Stomach (tissue), 8 donors: ENCODE measurements at regions not wholly inside any gene's neighbourhood (a gene's known extent, or its start where the extent isn't known, plus 50 kb on each side); places are given as distances from the start of the nearest gene placed in this dataset.

ENCODE experiments used
- DNase-seq, 2 donors: peaks; one replicate each; pipeline versions ENCODE4 v3.0.0 to v3.0.0-alpha.2; 2013 to 2019
- H3K27ac ChIP-seq, 5 donors: fragments of 200-600 bp in 4 of 5; sonication (generic) in 4 of 5; one replicate each; pipeline ENCODE4 v1.5.1; 2013 to 2019; ENCODE audit warnings: mild to moderate bottlenecking in 1 of 5, moderate library complexity in 1 of 5
- H3K27me3 ChIP-seq, 3 donors: fragments of 200-600 bp; sonication (generic); one replicate each; pipeline ENCODE4 v1.5.1; 2017 to 2019; ENCODE audit warnings: mixed run types in 1 of 3
- H3K36me3 ChIP-seq, 4 donors: fragments of 200-600 bp; sonication (generic); 1 replicate in 3 of 4; 2 replicates in 1 of 4; pipeline ENCODE4 v1.5.1; 2016 to 2019
- H3K4me1 ChIP-seq, 4 donors: fragments of 200-600 bp; sonication (generic); one replicate each; pipeline ENCODE4 v1.5.1; 2016 to 2019
- H3K4me3 ChIP-seq, 4 donors: fragments of 200-600 bp; sonication (generic) in 3 of 4; one replicate each; pipeline ENCODE4 v1.5.1; 2016 to 2019; ENCODE audit warnings: mild to moderate bottlenecking in 1 of 4
- H3K9me3 ChIP-seq, 4 donors: fragments of 200-600 bp; sonication (generic); one replicate each; pipeline ENCODE4 v1.5.1; 2016 to 2019
- EP300 ChIP-seq: sonication (generic); formaldehyde crosslinking; IDR thresholded peaks from one replicate; pipeline ENCODE4 v1.6.1; 2017; ENCODE audit warnings: antibody characterized with exemption
- POLR2A ChIP-seq, 4 donors: fragments of 450-650 bp; IDR thresholded peaks; one replicate each; pipeline ENCODE4 v1.6.1; 2016; ENCODE audit warnings: antibody characterized with exemption in 4 of 4, control low read depth in 2 of 4, mild to moderate bottlenecking in 1 of 4, moderate library complexity in 1 of 4
- POLR2AphosphoS5 ChIP-seq, 3 donors: sonication (generic); formaldehyde crosslinking; IDR thresholded peaks; one replicate each; pipeline ENCODE4 v1.6.1; 2016; ENCODE audit warnings: antibody characterized with exemption in 3 of 3
- WGBS, 5 donors: extraction: QIAGEN DNeasy Blood & Tissue Kit in 3 of 5; methylation state at CpG; one replicate each; pipeline versions ENCODE4 v1.1.5 to v1.1.7; 2013 to 2018; 5-methylcytosine and 5-hydroxymethylcytosine counted together
- intact Hi-C: fragments of 100-400 bp; cut with DNase I; formaldehyde crosslinking; loops from one replicate; pipeline ENCODE4 v1.15.1; 2023; ENCODE audit warnings: low total_unique reads
- TF ChIP-seq, protein P1 (sequence below), 7 experiments: fragments of 450-650 bp in 4 of 7; fragments of 200-600 bp in 3 of 7; sonication (generic) in 3 of 7; IDR thresholded peaks; one replicate each; pipeline ENCODE4 v1.5.1; 2016 to 2019; ENCODE audit warnings: antibody characterized with exemption in 7 of 7, control low read depth in 2 of 7, mild to moderate bottlenecking in 1 of 7
- donor health status: healthy with polysubstance abuse.
- donor health status: Bipolar disorder and iron deficiency.
- donor health status: healthy.

DNA sequence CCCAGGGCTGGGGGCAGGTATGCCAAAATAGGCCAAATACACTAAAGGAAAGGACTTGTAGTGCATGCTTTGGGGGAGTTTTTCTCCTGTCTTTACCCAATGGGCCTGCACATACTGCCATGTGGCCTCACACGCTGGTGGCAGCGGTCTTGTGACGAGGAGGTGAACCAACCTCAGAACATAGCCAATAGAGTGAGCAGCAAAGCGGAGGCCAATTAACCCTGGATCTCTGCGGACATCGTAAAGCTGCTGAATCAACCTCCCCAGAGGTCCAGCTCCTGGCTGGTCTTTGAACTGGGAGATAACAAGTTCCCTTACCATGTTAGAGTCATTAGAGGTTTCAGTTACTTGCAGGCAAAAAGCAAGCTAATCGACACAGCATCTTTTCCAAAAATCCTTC, 280.1 kb downstream of the PREX1 start:
- TF ChIP-seq POLR2A (IDR thresholded peaks at IDR 0.05): no peak
- TF ChIP-seq, protein P1, sequence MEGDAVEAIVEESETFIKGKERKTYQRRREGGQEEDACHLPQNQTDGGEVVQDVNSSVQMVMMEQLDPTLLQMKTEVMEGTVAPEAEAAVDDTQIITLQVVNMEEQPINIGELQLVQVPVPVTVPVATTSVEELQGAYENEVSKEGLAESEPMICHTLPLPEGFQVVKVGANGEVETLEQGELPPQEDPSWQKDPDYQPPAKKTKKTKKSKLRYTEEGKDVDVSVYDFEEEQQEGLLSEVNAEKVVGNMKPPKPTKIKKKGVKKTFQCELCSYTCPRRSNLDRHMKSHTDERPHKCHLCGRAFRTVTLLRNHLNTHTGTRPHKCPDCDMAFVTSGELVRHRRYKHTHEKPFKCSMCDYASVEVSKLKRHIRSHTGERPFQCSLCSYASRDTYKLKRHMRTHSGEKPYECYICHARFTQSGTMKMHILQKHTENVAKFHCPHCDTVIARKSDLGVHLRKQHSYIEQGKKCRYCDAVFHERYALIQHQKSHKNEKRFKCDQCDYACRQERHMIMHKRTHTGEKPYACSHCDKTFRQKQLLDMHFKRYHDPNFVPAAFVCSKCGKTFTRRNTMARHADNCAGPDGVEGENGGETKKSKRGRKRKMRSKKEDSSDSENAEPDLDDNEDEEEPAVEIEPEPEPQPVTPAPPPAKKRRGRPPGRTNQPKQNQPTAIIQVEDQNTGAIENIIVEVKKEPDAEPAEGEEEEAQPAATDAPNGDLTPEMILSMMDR (IDR thresholded peaks at IDR 0.05): no peak
- no peak for TF ChIP-seq EP300
- TF ChIP-seq POLR2AphosphoS5 (IDR thresholded peaks at IDR 0.05): no peak
- Histone ChIP-seq H3K9me3 (peaks cover 0 to 3% (median 0%) of the 10 kb centered on the region in 4 donors), H3K27me3 (peaks cover 0 to 43% (median 18%) of the 10 kb centered on the region in 3 donors), H3K4me3 (no peak overlapping the region), H3K36me3 (no peaks in the 10 kb centered on the region), H3K4me1 (no peaks in the 10 kb centered on the region), H3K27ac (no peak overlapping the region)
- intact Hi-C loops: no loop called here
- WGBS, 5 donors: 90 to 95% (median 93%) methylated on average over 7 of the region's 7 CpGs
- DNase-seq: no peak

DNA sequence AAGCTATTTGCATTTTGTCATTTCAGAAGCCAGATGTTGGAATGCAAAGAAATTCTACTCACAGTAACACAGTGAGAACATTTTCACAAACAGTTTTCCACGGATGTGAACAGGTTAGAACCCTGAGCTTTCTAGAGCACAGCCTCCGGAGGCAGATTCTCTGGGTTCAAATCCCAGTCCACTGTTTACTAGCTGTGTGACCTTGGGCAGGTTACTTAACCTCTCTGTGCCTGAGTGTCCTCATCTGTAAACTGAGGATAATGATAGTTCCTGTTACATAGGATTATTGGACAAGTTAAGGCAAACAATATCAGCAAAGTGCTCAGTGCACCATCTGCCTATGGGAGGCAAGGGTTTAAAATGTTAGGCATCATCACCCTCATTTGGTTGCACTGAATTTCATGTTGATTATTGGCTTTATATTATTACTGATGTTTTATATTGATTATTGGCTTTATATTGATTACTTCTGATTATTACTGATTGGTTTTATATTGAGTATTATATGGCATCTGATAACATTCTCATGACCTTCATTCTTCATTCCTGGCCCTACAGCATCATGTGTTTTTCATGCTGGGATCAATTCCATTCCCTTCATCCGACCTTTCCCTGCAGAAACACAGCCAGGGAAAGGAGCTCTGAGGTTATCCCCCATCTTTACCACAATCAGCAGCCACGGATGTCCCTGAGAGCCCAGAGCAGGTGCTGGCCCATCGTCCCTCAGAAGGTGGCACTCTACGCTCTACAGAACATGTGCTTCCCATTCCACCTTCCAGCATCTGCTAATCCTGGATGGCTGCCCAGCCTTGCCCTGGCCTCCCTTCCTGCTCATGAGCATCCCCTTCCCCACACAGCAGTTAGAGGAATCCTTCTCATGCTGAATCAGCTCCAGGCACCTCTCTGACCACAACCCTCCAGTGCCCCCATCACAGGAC, 283.1 kb downstream of the PREX1 start:
- peak in 1 of 2 donors; percentile 72 for DNase-seq
- Histone ChIP-seq H3K36me3 (no peaks in the 10 kb centered on the region), H3K9me3 (peaks cover 0 to 6% (median 0%) of the 10 kb centered on the region in 4 donors), H3K4me3 (no peak overlapping the region), H3K4me1 (no peaks in the 10 kb centered on the region), H3K27ac (no peak overlapping the region), H3K27me3 (peaks cover 0 to 37% (median 24%) of the 10 kb centered on the region in 3 donors)
- intact Hi-C loops: no loop called here
- no peak for TF ChIP-seq POLR2AphosphoS5 (IDR thresholded peaks at IDR 0.05)
- TF ChIP-seq POLR2A (IDR thresholded peaks at IDR 0.05): no peak
- TF ChIP-seq, protein P1 (IDR thresholded peaks at IDR 0.05): peak in 1 of 7 experiments; percentile 3
- no peak for TF ChIP-seq EP300
- 20 to 45% (median 31%) methylated on average over 6 of the region's 6 CpGs for WGBS, 5 donors

DNA sequence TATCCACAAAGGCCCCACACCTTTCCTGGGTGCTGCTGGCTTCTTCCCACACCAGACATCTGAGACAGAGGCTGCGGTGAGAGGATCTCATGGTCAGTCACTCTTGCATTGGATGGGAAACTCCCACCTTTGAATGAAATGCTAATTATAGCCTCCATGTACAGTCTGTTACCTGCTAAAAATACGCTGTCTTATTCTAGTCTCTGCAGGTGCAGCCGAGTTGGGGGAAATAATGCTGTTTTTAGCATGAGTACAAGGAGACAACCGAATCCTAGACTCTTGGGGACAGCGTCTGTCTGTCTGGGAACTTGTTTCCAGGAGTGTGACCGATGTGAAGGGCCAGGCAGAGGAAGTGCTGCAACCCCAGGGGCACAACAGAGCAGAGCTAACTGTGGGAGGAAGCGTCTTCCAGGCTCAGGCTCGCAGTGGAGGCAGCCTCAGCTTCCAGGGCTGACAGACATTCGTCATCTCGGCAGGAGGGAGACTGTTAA, 286.2 kb downstream of the PREX1 start:
- WGBS, 5 donors: 60 to 71% (median 71%) methylated on average over 9 to 10 of the region's 10 CpGs
- DNase-seq: no peak
- H3K27ac ChIP-seq: no peak overlapping the region
- H3K9me3 ChIP-seq: peaks cover 0 to 6% (median 0%) of the 10 kb centered on the region in 4 donors
- H3K27me3 ChIP-seq: peaks cover 0 to 37% (median 24%) of the 10 kb centered on the region in 3 donors
- H3K36me3 ChIP-seq: no peaks in the 10 kb centered on the region
- intact Hi-C loops: no loop called here
- TF ChIP-seq EP300: no peak
- peaks cover 0 to 8% (median 0%) of the 10 kb centered on the region in 4 donors for H3K4me1 ChIP-seq
- H3K4me3 ChIP-seq: no peak overlapping the region

DNA sequence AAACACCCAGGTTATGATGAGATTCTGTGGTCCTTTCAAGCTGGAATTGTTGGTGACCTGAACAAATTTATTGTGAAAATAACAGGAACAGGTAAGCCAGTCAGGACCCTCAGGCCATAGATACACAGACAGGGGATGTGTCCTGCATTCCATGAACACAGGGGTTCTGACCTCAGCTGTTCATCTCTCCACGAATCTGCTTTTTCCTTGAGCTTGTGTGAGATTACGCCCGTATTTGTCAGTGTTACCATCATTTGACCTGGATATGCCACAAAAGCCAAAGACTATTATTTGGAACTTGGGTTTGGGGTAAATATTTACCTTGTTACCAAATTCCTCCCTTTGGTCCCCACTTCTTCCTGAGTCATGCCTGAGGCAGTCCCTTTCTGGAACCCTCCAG, 288.9 kb downstream of the PREX1 start:
- WGBS, 5 donors: 31 to 49% (median 37%) methylated on average over 3 of the region's 3 CpGs
- H3K27me3 ChIP-seq: peaks cover 0 to 22% (median 19%) of the 10 kb centered on the region in 3 donors
- no peak overlapping the region for H3K4me3 ChIP-seq
- no peak for DNase-seq
- TF ChIP-seq EP300 (no peak), POLR2A (IDR thresholded peaks at IDR 0.05) (no peak), POLR2AphosphoS5 (IDR thresholded peaks at IDR 0.05) (no peak)
- TF ChIP-seq, protein P1 (IDR thresholded peaks at IDR 0.05): no peak
- no peaks in the 10 kb centered on the region for H3K36me3 ChIP-seq
- H3K4me1 ChIP-seq: peaks cover 0 to 8% (median 0%) of the 10 kb centered on the region in 4 donors
- H3K9me3 ChIP-seq: peaks cover 0 to 6% (median 0%) of the 10 kb centered on the region in 4 donors
- intact Hi-C loops: no loop called here
- no peak overlapping the region for H3K27ac ChIP-seq
